Ascending aorta (tissue), 2 donors: ENCODE measurements at regions not wholly inside any gene's neighbourhood (a gene's known extent, or its start where the extent isn't known, plus 50 kb on each side); places are given as distances from the start of the nearest gene placed in this dataset.

ENCODE experiments used
- DNase-seq, 2 donors: peaks; one replicate each; pipeline ENCODE4 v3.0.0-alpha.2; 2019; ENCODE audit warnings: low spot score in 2 of 2
- H3K27ac ChIP-seq, 2 donors: fragments of 200-600 bp; sonication (generic); one replicate each; pipeline ENCODE4 v1.5.1; 2016 to 2017; ENCODE audit warnings: mild to moderate bottlenecking in 1 of 2
- H3K27me3 ChIP-seq: fragments of 200-600 bp; sonication (generic); one replicate; pipeline ENCODE4 v1.5.1; 2017
- H3K36me3 ChIP-seq, 2 donors: fragments of 200-600 bp; sonication (generic); one replicate each; pipeline ENCODE4 v1.5.1; 2016
- H3K4me1 ChIP-seq, 2 donors: fragments of 200-600 bp; sonication (generic); one replicate each; pipeline ENCODE4 v1.5.1; 2016 to 2017; ENCODE audit warnings: mild to moderate bottlenecking in 1 of 2
- H3K4me3 ChIP-seq, 2 donors: fragments of 200-600 bp; sonication (generic); one replicate each; pipeline ENCODE4 v1.5.1; 2016 to 2017; ENCODE audit warnings: mild to moderate bottlenecking in 1 of 2
- H3K9me3 ChIP-seq, 2 donors: fragments of 200-600 bp; sonication (generic); one replicate each; pipeline ENCODE4 v1.5.1; 2016
- intact Hi-C: fragments of 100-400 bp; cut with DNase I; formaldehyde crosslinking; loops from one replicate; pipeline ENCODE4 v1.15.1; 2023
- TF ChIP-seq, protein P1 (sequence below), 3 experiments: fragments of 200-600 bp in 2 of 3; fragments of 450-650 bp in 1 of 3; sonication (generic) in 2 of 3; IDR thresholded peaks; one replicate each; pipeline ENCODE4 v1.5.1; 2016 to 2019; ENCODE audit warnings: antibody characterized with exemption in 3 of 3, mild to moderate bottlenecking in 1 of 3, moderate library complexity in 1 of 3

DNA sequence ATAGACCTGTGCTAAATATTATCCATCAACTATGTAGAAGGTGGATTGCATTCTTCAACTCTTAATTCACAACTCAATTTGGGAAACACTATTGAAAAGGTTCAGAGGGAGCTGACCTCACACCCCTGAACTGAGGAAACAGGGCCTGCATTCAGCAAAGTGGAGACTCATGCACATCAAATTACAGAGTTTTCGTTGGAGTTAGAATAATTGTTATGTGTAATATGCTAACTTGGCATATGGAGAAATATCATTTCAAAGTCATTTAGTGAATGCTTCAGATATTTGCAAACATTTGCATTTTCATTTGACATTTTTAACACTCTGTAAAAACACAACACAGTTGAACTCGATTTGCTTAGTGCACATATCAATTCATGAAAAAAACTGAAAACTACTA, 1102.8 kb upstream of the INTU start:
- no peaks in the 10 kb centered on the region for H3K27me3 ChIP-seq
- intact Hi-C loops, result no loop called here
- no peak overlapping the region for H3K4me3 ChIP-seq
- TF ChIP-seq, protein P1, sequence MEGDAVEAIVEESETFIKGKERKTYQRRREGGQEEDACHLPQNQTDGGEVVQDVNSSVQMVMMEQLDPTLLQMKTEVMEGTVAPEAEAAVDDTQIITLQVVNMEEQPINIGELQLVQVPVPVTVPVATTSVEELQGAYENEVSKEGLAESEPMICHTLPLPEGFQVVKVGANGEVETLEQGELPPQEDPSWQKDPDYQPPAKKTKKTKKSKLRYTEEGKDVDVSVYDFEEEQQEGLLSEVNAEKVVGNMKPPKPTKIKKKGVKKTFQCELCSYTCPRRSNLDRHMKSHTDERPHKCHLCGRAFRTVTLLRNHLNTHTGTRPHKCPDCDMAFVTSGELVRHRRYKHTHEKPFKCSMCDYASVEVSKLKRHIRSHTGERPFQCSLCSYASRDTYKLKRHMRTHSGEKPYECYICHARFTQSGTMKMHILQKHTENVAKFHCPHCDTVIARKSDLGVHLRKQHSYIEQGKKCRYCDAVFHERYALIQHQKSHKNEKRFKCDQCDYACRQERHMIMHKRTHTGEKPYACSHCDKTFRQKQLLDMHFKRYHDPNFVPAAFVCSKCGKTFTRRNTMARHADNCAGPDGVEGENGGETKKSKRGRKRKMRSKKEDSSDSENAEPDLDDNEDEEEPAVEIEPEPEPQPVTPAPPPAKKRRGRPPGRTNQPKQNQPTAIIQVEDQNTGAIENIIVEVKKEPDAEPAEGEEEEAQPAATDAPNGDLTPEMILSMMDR (IDR thresholded peaks at IDR 0.05), result no peak
- no peak overlapping the region for H3K27ac ChIP-seq
- H3K9me3 ChIP-seq, result no peaks in the 10 kb centered on the region
- peaks cover 0 to 2% of the 10 kb centered on the region in 2 donors for H3K4me1 ChIP-seq
- DNase-seq, result no peak
- H3K36me3 ChIP-seq, result no peaks in the 10 kb centered on the region

DNA sequence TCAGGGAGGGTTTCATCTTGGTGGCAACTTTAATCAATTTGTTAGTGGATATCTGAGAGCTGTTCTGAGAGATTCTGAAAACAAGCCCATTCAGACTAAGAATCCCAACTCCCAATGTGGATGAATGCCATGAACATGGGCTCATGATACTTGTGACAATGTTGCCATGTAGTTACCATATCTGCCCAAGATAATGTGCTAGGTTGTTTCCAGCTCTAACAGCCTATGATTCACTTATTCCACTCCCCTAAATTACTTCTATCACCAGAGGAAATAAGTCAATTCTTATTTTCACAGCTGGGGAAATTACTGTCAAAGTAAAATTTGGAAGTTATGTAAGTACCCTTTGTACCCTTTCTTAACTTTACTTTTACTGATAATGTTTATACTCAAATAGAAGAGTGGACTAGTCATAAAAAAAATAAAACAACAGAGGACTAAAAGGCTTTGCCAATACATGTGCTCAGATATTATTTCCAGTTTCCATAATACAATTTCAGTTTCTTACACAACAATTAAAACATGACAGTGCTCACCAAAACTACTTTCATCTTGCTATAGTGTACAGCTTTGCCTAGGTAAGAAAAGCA, 1101.7 kb upstream of the INTU start:
- DNase-seq, result no peak
- TF ChIP-seq, protein P1 (IDR thresholded peaks at IDR 0.05), result no peak
- no peak overlapping the region for H3K4me3 ChIP-seq
- intact Hi-C loops, result no loop called here
- no peaks in the 10 kb centered on the region for H3K9me3 ChIP-seq
- H3K36me3 ChIP-seq, result no peaks in the 10 kb centered on the region
- no peaks in the 10 kb centered on the region for H3K27me3 ChIP-seq
- peaks cover 0 to 2% of the 10 kb centered on the region in 2 donors for H3K4me1 ChIP-seq
- peak overlapping the region in 1 of 2 donors; percentile 52 for H3K27ac ChIP-seq

DNA sequence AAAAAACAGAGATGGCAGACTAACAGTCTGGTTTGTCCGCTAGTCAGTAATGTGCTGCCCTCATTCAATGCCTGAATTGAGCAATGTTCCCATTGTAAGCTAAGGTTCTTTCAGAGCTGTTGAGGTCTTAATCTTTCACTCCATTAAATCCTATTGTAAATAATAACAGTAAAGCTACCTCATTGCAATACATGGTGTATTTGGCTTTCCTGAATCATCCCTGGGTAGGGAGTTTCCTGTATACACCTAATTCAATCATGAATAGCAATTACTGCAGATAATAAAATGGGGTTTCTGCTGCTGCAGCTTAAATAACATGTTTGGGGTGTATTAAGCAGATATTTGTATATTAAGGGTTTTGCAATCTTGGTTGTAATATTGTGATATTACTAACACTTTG, 1100.2 kb upstream of the INTU start:
- Histone ChIP-seq H3K4me3 (no peak overlapping the region), H3K36me3 (no peaks in the 10 kb centered on the region), H3K27ac (no peak overlapping the region), H3K27me3 (no peaks in the 10 kb centered on the region), H3K4me1 (peaks cover 0 to 2% of the 10 kb centered on the region in 2 donors), H3K9me3 (no peaks in the 10 kb centered on the region)
- TF ChIP-seq, protein P1 (IDR thresholded peaks at IDR 0.05), result no peak
- DNase-seq, result no peak
- intact Hi-C loops, result no loop called here

DNA sequence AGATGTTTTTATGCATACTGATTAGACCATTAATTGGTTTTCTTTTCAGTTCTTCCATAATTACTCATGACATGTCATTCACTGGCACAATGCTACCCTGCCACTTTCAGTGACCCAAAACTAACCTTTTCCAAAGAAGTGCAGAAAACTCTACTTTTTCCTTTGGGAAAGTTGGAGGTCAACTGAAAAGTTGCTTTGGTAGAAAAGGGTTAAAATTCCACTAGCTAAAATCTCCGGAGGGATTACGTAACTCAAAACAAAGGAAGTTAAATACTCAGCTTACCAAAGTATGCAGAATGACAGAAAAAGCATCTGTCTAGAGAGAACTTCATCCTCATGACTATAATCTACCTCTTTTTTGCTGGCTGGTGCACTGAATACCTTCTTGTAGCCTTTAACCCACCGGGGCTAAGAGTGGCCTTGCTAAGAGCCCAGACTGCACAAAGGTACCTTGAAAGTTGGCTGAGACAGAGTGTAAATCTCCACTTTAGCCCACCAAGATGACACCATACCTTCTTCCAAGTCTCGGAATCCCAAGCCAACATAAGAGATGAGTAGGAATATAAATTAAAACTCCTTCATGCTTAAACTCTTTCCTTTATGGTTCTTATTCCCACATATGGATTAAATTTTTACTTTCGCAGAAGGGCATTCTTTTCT, 1099.5 kb upstream of the INTU start:
- H3K4me1 ChIP-seq, result peaks cover 0 to 2% of the 10 kb centered on the region in 2 donors
- TF ChIP-seq, protein P1 (IDR thresholded peaks at IDR 0.05), result no peak
- intact Hi-C loops, result no loop called here
- no peaks in the 10 kb centered on the region for H3K9me3 ChIP-seq
- H3K36me3 ChIP-seq, result no peaks in the 10 kb centered on the region
- H3K27ac ChIP-seq, result no peak overlapping the region
- no peak for DNase-seq
- H3K27me3 ChIP-seq, result no peaks in the 10 kb centered on the region
- no peak overlapping the region for H3K4me3 ChIP-seq

DNA sequence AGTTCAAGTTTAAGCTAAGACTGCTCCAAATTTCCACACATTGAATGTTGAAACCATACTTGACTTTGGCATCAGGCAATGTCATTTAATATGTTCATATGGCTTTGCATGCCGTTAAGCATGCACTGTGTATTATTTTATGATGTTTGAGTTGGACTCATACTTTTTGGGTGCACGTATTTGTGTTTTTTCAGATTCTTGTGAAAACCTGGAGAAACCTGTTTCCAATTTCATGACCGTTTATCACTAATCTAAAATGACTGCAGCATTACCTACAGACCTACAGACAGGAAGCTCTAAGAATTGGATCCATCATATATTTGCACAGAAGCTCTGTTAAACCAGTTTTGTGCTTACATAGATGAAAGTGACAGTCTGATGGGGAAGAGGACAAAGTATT, 1093.0 kb upstream of the INTU start:
- no peaks in the 10 kb centered on the region for H3K27me3 ChIP-seq
- H3K4me1 ChIP-seq, result no peaks in the 10 kb centered on the region
- TF ChIP-seq, protein P1 (IDR thresholded peaks at IDR 0.05), result no peak
- no peaks in the 10 kb centered on the region for H3K9me3 ChIP-seq
- H3K27ac ChIP-seq, result no peak overlapping the region
- intact Hi-C loops, result no loop called here
- no peak for DNase-seq
- H3K4me3 ChIP-seq, result no peak overlapping the region
- H3K36me3 ChIP-seq, result no peaks in the 10 kb centered on the region
